ENCODE measurements at regions not wholly inside any gene's neighbourhood (a gene's known extent, or its start where the extent isn't known, plus 50 kb on each side); places are given as distances from the start of the nearest gene placed in this dataset.
A peak's percentile ranks its signal among the peaks of the same experiment; 100 is the strongest.

DNA sequence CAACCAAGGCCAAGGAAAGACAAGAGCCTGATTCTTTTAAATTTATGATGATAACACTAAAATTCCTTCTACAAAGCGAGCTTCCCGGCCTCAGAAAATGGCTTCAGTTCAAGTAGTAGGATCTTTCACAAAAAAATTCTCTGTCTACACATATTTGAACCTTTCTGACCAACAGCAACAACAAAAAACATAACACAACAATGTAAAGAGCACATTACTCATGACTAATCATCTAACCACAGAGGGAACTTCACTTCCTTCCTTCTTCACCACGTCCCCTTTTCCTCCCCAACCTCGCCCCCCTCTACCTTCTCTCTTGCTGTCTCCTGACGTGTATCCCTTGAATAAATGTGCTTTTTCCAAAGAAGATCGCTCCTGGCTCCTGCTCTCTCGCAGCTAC lies 228.2 kb downstream of the MYLK4 start:
- Histone ChIP-seq H3K36me3 (ENCODE audit: control insufficient read depth in 2 of 3, insufficient read depth in 3 of 3, low read length in 3 of 3) (no peaks in the 10 kb centered on the region), H3K4me3 (ENCODE audit: low read length) (no peak overlapping the region), H3K4me1 (ENCODE audit: control insufficient read depth in 2 of 2, insufficient read depth in 2 of 2, low read length in 2 of 2) (no peaks in the 10 kb centered on the region), H3K27me3 (ENCODE audit: control insufficient read depth in 2 of 2, insufficient read depth in 2 of 2, low read length in 2 of 2) (no peaks in the 10 kb centered on the region), H3K27ac (ENCODE audit: low read depth, low read length) (no peak overlapping the region), H3K9me3 (ENCODE audit: control insufficient read depth in 2 of 3, low read length in 3 of 3) (peaks cover 0 to 5% (median 4%) of the 10 kb centered on the region in 3 experiments)
- POLR2A ChIA-PET = no interaction called here
- peak; percentile 73 for ATAC-seq
- H3K9me3 Mint-ChIP-seq = peaks cover 6 to 70% (median 24%) of the 10 kb centered on the region in 11 donors
- H3K27me3 Mint-ChIP-seq = peaks cover 36 to 40% (median 38%) of the 10 kb centered on the region in 5 donors
- H3K4me3 Mint-ChIP-seq = peak overlapping the region in 1 of 10 donors; percentile 1
- no peak overlapping the region for H3K27ac Mint-ChIP-seq
- H3K4me1 Mint-ChIP-seq = peaks cover 0 to 13% (median 5%) of the 10 kb centered on the region in 7 donors
- intact Hi-C loops (cut with micrococcal nuclease) = no loop called here
- CTCF ChIA-PET = no interaction called here
- H3K36me3 Mint-ChIP-seq = peaks cover 0 to 17% (median 5%) of the 10 kb centered on the region in 5 donors
- no peak for DNase-seq

- CTCF ChIA-PET = no interaction called here
- DNase-seq (no peak), ATAC-seq (no peak)
- Histone ChIP-seq H3K27ac (ENCODE audit: low read depth, low read length) (no peak overlapping the region), H3K27me3 (ENCODE audit: control insufficient read depth in 2 of 2, insufficient read depth in 2 of 2, low read length in 2 of 2) (no peaks in the 10 kb centered on the region), H3K9me3 (ENCODE audit: control insufficient read depth in 2 of 3, low read length in 3 of 3) (no peaks in the 10 kb centered on the region), H3K4me1 (ENCODE audit: control insufficient read depth in 2 of 2, insufficient read depth in 2 of 2, low read length in 2 of 2) (no peaks in the 10 kb centered on the region), H3K4me3 (ENCODE audit: low read length) (no peak overlapping the region), H3K36me3 (ENCODE audit: control insufficient read depth in 2 of 3, insufficient read depth in 3 of 3, low read length in 3 of 3) (no peaks in the 10 kb centered on the region)
- intact Hi-C loops (cut with micrococcal nuclease) = no loop called here
- peaks cover 6 to 43% (median 10%) of the 10 kb centered on the region in 11 donors for H3K9me3 Mint-ChIP-seq
- POLR2A ChIA-PET = no interaction called here
- H3K4me1 Mint-ChIP-seq = peaks cover 0 to 10% (median 5%) of the 10 kb centered on the region in 7 donors
- H3K36me3 Mint-ChIP-seq = peaks cover 0 to 10% (median under 1%) of the 10 kb centered on the region in 5 donors
- H3K27me3 Mint-ChIP-seq = peaks cover 30 to 51% (median 46%) of the 10 kb centered on the region in 5 donors
- no peak overlapping the region for H3K27ac Mint-ChIP-seq
- no peak overlapping the region for H3K4me3 Mint-ChIP-seq
Observed at GRCh38 chr6:2517855-2518473, 232.8 kb downstream of the MYLK4 start.

- H3K27me3 ChIP-seq (ENCODE audit: control insufficient read depth in 2 of 2, insufficient read depth in 2 of 2, low read length in 2 of 2) = no peaks in the 10 kb centered on the region
- intact Hi-C loops (cut with micrococcal nuclease) = no loop called here
- CTCF ChIA-PET = no interaction called here
- H3K9me3 Mint-ChIP-seq = peaks cover 5 to 38% (median 9%) of the 10 kb centered on the region in 11 donors
- H3K9me3 ChIP-seq (ENCODE audit: control insufficient read depth in 2 of 3, low read length in 3 of 3) = no peaks in the 10 kb centered on the region
- POLR2A ChIA-PET = no interaction called here
- H3K27me3 Mint-ChIP-seq = peaks cover 24 to 45% (median 41%) of the 10 kb centered on the region in 5 donors
- H3K4me3 Mint-ChIP-seq = no peak overlapping the region
- no peaks in the 10 kb centered on the region for H3K36me3 ChIP-seq (ENCODE audit: control insufficient read depth in 2 of 3, insufficient read depth in 3 of 3, low read length in 3 of 3)
- DNase-seq (no peak), ATAC-seq (no peak)
- peaks cover 0 to 5% (median 1%) of the 10 kb centered on the region in 7 donors for H3K4me1 Mint-ChIP-seq
- H3K27ac ChIP-seq (ENCODE audit: low read depth, low read length) = no peak overlapping the region
- H3K27ac Mint-ChIP-seq = no peak overlapping the region
- H3K36me3 Mint-ChIP-seq = peaks cover 0 to 8% (median 0%) of the 10 kb centered on the region in 5 donors
- no peak overlapping the region for H3K4me3 ChIP-seq (ENCODE audit: low read length)
- H3K4me1 ChIP-seq (ENCODE audit: control insufficient read depth in 2 of 2, insufficient read depth in 2 of 2, low read length in 2 of 2) = no peaks in the 10 kb centered on the region
Observed at GRCh38 chr6:2517401-2517800, 233.3 kb downstream of the MYLK4 start.

DNA sequence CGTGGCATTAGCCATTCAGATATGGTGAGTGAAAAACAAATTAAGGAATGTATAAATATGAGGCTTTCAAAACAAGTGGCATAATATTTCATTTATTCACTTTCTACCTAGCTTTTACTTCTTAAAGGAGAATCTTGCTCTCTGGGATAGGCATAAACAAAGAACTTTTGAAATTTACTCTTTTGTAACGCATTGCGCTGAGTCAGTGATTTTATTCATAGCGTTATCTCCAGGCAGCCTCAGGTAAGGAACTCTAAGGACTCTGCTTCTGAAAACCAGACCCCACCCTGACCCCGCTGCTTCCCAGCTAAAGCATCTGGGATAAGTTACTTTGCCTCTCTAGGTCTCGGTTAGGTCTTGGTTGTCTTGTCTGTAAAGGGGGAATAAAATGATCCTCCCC lies 234.7 kb downstream of the MYLK4 start:
- no peak for ATAC-seq
- no peak for DNase-seq
- Mint-ChIP-seq H3K9me3 (peaks cover 5 to 28% (median 8%) of the 10 kb centered on the region in 11 donors), H3K36me3 (peaks cover 0 to 8% (median 0%) of the 10 kb centered on the region in 5 donors), H3K4me1 (no peaks in the 10 kb centered on the region), H3K27me3 (peaks cover 32 to 50% (median 46%) of the 10 kb centered on the region in 5 donors), H3K27ac (no peak overlapping the region), H3K4me3 (no peak overlapping the region)
- H3K36me3 ChIP-seq (ENCODE audit: control insufficient read depth in 2 of 3, insufficient read depth in 3 of 3, low read length in 3 of 3) = no peaks in the 10 kb centered on the region
- no peaks in the 10 kb centered on the region for H3K9me3 ChIP-seq (ENCODE audit: control insufficient read depth in 2 of 3, low read length in 3 of 3)
- H3K27ac ChIP-seq (ENCODE audit: low read depth, low read length) = no peak overlapping the region
- H3K4me3 ChIP-seq (ENCODE audit: low read length) = no peak overlapping the region
- H3K4me1 ChIP-seq (ENCODE audit: control insufficient read depth in 2 of 2, insufficient read depth in 2 of 2, low read length in 2 of 2) = no peaks in the 10 kb centered on the region
- intact Hi-C loops (cut with micrococcal nuclease) = no loop called here
- ChIA-PET CTCF (no interaction called here), POLR2A (no interaction called here)
- H3K27me3 ChIP-seq (ENCODE audit: control insufficient read depth in 2 of 2, insufficient read depth in 2 of 2, low read length in 2 of 2) = no peaks in the 10 kb centered on the region

- Histone ChIP-seq H3K27me3 (ENCODE audit: control insufficient read depth in 2 of 2, insufficient read depth in 2 of 2, low read length in 2 of 2) (no peaks in the 10 kb centered on the region), H3K36me3 (ENCODE audit: control insufficient read depth in 2 of 3, insufficient read depth in 3 of 3, low read length in 3 of 3) (no peaks in the 10 kb centered on the region), H3K4me3 (ENCODE audit: low read length) (no peak overlapping the region), H3K4me1 (ENCODE audit: control insufficient read depth in 2 of 2, insufficient read depth in 2 of 2, low read length in 2 of 2) (no peaks in the 10 kb centered on the region), H3K27ac (ENCODE audit: low read depth, low read length) (no peak overlapping the region), H3K9me3 (ENCODE audit: control insufficient read depth in 2 of 3, low read length in 3 of 3) (no peaks in the 10 kb centered on the region)
- H3K4me3 Mint-ChIP-seq = no peak overlapping the region
- H3K36me3 Mint-ChIP-seq = peaks cover 0 to 3% (median 0%) of the 10 kb centered on the region in 5 donors
- CTCF ChIA-PET = no interaction called here
- H3K9me3 Mint-ChIP-seq = peaks cover 0 to 18% (median 6%) of the 10 kb centered on the region in 11 donors
- DNase-seq (no peak), ATAC-seq (no peak)
- H3K27ac Mint-ChIP-seq = no peak overlapping the region
- POLR2A ChIA-PET = no interaction called here
- peaks cover 28 to 45% (median 43%) of the 10 kb centered on the region in 5 donors for H3K27me3 Mint-ChIP-seq
- intact Hi-C loops (cut with micrococcal nuclease) = no loop called here
- H3K4me1 Mint-ChIP-seq = no peaks in the 10 kb centered on the region
Observed at GRCh38 chr6:2514965-2515543, 235.7 kb downstream of the MYLK4 start.

- intact Hi-C loops (cut with micrococcal nuclease) = no loop called here
- Histone ChIP-seq H3K36me3 (ENCODE audit: control insufficient read depth in 2 of 3, insufficient read depth in 3 of 3, low read length in 3 of 3) (no peaks in the 10 kb centered on the region), H3K4me3 (ENCODE audit: low read length) (no peak overlapping the region), H3K4me1 (ENCODE audit: control insufficient read depth in 2 of 2, insufficient read depth in 2 of 2, low read length in 2 of 2) (no peaks in the 10 kb centered on the region), H3K27ac (ENCODE audit: low read depth, low read length) (no peak overlapping the region), H3K27me3 (ENCODE audit: control insufficient read depth in 2 of 2, insufficient read depth in 2 of 2, low read length in 2 of 2) (no peaks in the 10 kb centered on the region), H3K9me3 (ENCODE audit: control insufficient read depth in 2 of 3, low read length in 3 of 3) (no peaks in the 10 kb centered on the region)
- no peak overlapping the region for H3K4me3 Mint-ChIP-seq
- CTCF ChIA-PET = no interaction called here
- H3K36me3 Mint-ChIP-seq = peaks cover 0 to 7% (median 0%) of the 10 kb centered on the region in 5 donors
- peaks cover 32 to 53% (median 45%) of the 10 kb centered on the region in 5 donors for H3K27me3 Mint-ChIP-seq
- no peaks in the 10 kb centered on the region for H3K4me1 Mint-ChIP-seq
- DNase-seq (no peak), ATAC-seq (no peak)
- H3K27ac Mint-ChIP-seq = no peak overlapping the region
- POLR2A ChIA-PET = no interaction called here
- H3K9me3 Mint-ChIP-seq = no peaks in the 10 kb centered on the region
Observed at GRCh38 chr6:2512802-2513201, 237.9 kb downstream of the MYLK4 start.

DNA sequence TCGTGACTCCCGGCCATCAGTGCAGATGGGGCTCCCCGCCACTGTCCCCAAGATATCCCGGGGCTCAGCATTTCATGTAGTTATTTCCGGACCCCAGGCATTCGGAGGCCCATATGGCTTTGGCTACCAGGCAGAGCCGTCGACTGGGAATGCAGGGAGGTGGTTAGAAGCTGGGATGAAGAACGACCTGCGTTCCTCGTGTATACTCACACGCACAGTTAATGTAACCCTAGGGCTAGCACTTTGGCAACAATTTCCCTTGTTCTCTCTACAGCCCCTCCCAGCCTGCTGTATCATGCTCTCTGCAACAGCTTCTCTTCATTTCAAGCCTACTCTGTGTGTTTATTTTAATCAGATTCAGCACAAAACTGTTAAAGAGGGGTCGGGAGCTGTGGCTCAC lies 240.4 kb downstream of the MYLK4 start:
- no peaks in the 10 kb centered on the region for H3K9me3 ChIP-seq (ENCODE audit: control insufficient read depth in 2 of 3, low read length in 3 of 3)
- DNase-seq = no peak
- no peak overlapping the region for H3K4me3 Mint-ChIP-seq

More for the DNA sequence above, 240.4 kb downstream of the MYLK4 start:
- H3K36me3 Mint-ChIP-seq = peaks cover 0 to 9% (median 0%) of the 10 kb centered on the region in 5 donors
- H3K27ac ChIP-seq (ENCODE audit: low read depth, low read length) = no peak overlapping the region
- H3K9me3 Mint-ChIP-seq = peaks cover 0 to 3% (median 0%) of the 10 kb centered on the region in 11 donors
- no peaks in the 10 kb centered on the region for H3K4me1 Mint-ChIP-seq
- no peaks in the 10 kb centered on the region for H3K27me3 ChIP-seq (ENCODE audit: control insufficient read depth in 2 of 2, insufficient read depth in 2 of 2, low read length in 2 of 2)
- no peak overlapping the region for H3K27ac Mint-ChIP-seq
- H3K27me3 Mint-ChIP-seq = peaks cover 49 to 77% (median 58%) of the 10 kb centered on the region in 5 donors
- ChIA-PET CTCF (no interaction called here), POLR2A (no interaction called here)
- H3K4me1 ChIP-seq (ENCODE audit: control insufficient read depth in 2 of 2, insufficient read depth in 2 of 2, low read length in 2 of 2) = no peaks in the 10 kb centered on the region
- intact Hi-C loops (cut with micrococcal nuclease) = no loop called here
- no peaks in the 10 kb centered on the region for H3K36me3 ChIP-seq (ENCODE audit: control insufficient read depth in 2 of 3, insufficient read depth in 3 of 3, low read length in 3 of 3)
- no peak for ATAC-seq
- no peak overlapping the region for H3K4me3 ChIP-seq (ENCODE audit: low read length)
